Gastrocnemius medialis (tissue), 4 donors: ENCODE measurements at regions not wholly inside any gene's neighbourhood (a gene's known extent, or its start where the extent isn't known, plus 50 kb on each side); places are given as distances from the start of the nearest gene placed in this dataset.

Source experiments
- CTCF ChIP-seq, 5 experiments: fragments of 450-650 bp in 3 of 5; fragments of 200-600 bp in 2 of 5; sonication (generic) in 2 of 5; IDR thresholded peaks in 4 of 5; conservative IDR thresholded peaks in 1 of 5; 1 replicate in 4 of 5; 2 replicates in 1 of 5; pipeline ENCODE4 v1.5.1; 2016 to 2019; ENCODE audit warnings: antibody characterized with exemption in 5 of 5, mild to moderate bottlenecking in 3 of 5, moderate library complexity in 3 of 5
- POLR2A ChIP-seq, 2 donors: fragments of 450-650 bp; IDR thresholded peaks; one replicate each; pipeline ENCODE4 v1.6.1; 2017; ENCODE audit warnings: antibody characterized with exemption in 2 of 2, mild to moderate bottlenecking in 2 of 2, moderate library complexity in 2 of 2

- TF ChIP-seq CTCF (IDR thresholded peaks at IDR 0.05 in 4 of 5, conservative IDR thresholded peaks at IDR 0.05 in 1 of 5) (no peak), POLR2A (IDR thresholded peaks at IDR 0.05) (no peak)
These were observed 206.0 kb upstream of the FOXQ1 start for GRCh38 chr6:1105833-1106400.
